ENCODE measurements at regions not wholly inside any gene's neighbourhood (a gene's known extent, or its start where the extent isn't known, plus 50 kb on each side); places are given as distances from the start of the nearest gene placed in this dataset.

DNA sequence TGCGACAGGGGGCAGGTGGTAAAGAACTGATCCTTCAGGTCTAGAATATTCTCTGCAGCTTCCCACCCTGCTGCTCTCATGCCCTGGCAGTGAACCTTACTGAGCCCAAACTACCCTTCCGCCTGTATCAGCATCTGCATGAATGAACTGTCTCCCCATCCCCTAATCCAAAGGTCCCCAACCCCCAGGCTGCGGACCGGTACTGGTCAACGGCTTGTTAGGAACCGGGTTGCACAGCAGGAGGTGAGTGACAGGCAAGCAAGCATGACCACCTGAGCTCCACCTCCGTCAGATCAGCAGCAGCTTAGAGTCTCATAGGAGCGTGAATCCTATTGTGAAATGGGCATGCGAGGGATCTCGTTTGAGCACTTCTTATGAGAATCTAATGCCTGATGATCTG is 58.2 kb upstream of the LMO1 start:
- Histone ChIP-seq H3K27me3 (ENCODE audit: insufficient read depth, low read length) (no peaks in the 10 kb centered on the region), H3K79me2 (ENCODE audit: insufficient read depth, low read length) (no peaks in the 10 kb centered on the region), H2AK5ac (ENCODE audit: insufficient read length, low read length) (no peak overlapping the region), H3K14ac (ENCODE audit: insufficient read depth, low read length) (no peak overlapping the region), H2BK20ac (ENCODE audit: low read depth, low read length, poor library complexity, severe bottlenecking) (no peak overlapping the region), H3K23ac (ENCODE audit: insufficient read length, low read depth, low read length) (no peak overlapping the region), H2AFZ (ENCODE audit: low read length) (no peak overlapping the region), H3K4me2 (ENCODE audit: insufficient read depth, insufficient read length, low read length) (no peak overlapping the region), H4K91ac (ENCODE audit: insufficient read length, low read depth, low read length) (no peak overlapping the region), H2BK12ac (ENCODE audit: insufficient read length, low read depth, low read length) (no peak overlapping the region), H2BK120ac (ENCODE audit: low read depth, low read length, poor library complexity, severe bottlenecking) (no peak overlapping the region), H3K27ac (ENCODE audit: insufficient read length, low read depth, low read length) (no peak overlapping the region), H4K5ac (ENCODE audit: insufficient read length, low read depth, low read length) (no peak overlapping the region), H3K23me2 (ENCODE audit: insufficient read length, low read depth, low read length, poor library complexity, severe bottlenecking) (no peaks in the 10 kb centered on the region), H3K9me3 (ENCODE audit: control insufficient read depth, low read depth, low read length) (no peaks in the 10 kb centered on the region), H2BK5ac (ENCODE audit: insufficient read length, low read length) (no peak overlapping the region), H4K8ac (replicated peaks; ENCODE audit: insufficient read length, low read depth, low read length) (no peak overlapping the region), H4K20me1 (ENCODE audit: control insufficient read depth, insufficient read depth, insufficient read length) (no peaks in the 10 kb centered on the region), H2BK15ac (ENCODE audit: low read depth, low read length) (no peak overlapping the region), H3K79me1 (ENCODE audit: insufficient read depth, low read depth, low read length, poor library complexity, severe bottlenecking) (no peaks in the 10 kb centered on the region), H3K4me1 (ENCODE audit: insufficient read depth, low read length) (no peaks in the 10 kb centered on the region), H3K56ac (ENCODE audit: insufficient read length, low read depth, low read length) (no peak overlapping the region), H3K9ac (ENCODE audit: extremely low read depth, insufficient read length, low read length) (no peak overlapping the region), H3T11ph (ENCODE audit: low read length) (no peak overlapping the region), H3K18ac (ENCODE audit: insufficient read length, low read depth, low read length) (no peak overlapping the region), H3K4ac (ENCODE audit: low read depth, low read length) (no peak overlapping the region)
- H3K9me3 Mint-ChIP-seq, result no peaks in the 10 kb centered on the region; a peak in 2 of 5 replicates
- WGBS (ENCODE audit: extremely low coverage, insufficient read length, low lambda C conversion rate), result no CpG with 5 or more reads among the region's 10 CpGs
- H3K27me3 Mint-ChIP-seq (ENCODE audit: low read depth), result peaks cover 18% of the 10 kb centered on the region
- H3K36me3 Mint-ChIP-seq (ENCODE audit: insufficient read depth in 1 of 3, low read depth in 3 of 3), result no peaks in the 10 kb centered on the region; a peak in 1 of 7 replicates
- TF ChIP-seq, protein P1, sequence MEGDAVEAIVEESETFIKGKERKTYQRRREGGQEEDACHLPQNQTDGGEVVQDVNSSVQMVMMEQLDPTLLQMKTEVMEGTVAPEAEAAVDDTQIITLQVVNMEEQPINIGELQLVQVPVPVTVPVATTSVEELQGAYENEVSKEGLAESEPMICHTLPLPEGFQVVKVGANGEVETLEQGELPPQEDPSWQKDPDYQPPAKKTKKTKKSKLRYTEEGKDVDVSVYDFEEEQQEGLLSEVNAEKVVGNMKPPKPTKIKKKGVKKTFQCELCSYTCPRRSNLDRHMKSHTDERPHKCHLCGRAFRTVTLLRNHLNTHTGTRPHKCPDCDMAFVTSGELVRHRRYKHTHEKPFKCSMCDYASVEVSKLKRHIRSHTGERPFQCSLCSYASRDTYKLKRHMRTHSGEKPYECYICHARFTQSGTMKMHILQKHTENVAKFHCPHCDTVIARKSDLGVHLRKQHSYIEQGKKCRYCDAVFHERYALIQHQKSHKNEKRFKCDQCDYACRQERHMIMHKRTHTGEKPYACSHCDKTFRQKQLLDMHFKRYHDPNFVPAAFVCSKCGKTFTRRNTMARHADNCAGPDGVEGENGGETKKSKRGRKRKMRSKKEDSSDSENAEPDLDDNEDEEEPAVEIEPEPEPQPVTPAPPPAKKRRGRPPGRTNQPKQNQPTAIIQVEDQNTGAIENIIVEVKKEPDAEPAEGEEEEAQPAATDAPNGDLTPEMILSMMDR (conservative IDR thresholded peaks at IDR 0.05), result no peak
- peaks cover 10 to 16% of the 10 kb centered on the region in 2 experiments for H3K4me1 Mint-ChIP-seq
- H3K4me3 Mint-ChIP-seq, result no peak overlapping the region
- DNase-seq, result no peak
- no peak overlapping the region for H3K27ac Mint-ChIP-seq

Measured in H9 (cell line).